ENCODE measurements at regions not wholly inside any gene's neighbourhood (a gene's known extent, or its start where the extent isn't known, plus 50 kb on each side); places are given as distances from the start of the nearest gene placed in this dataset.

- no peak for TF ChIP-seq CTCF (IDR thresholded peaks at IDR 0.05; ENCODE audit: extremely low read depth, insufficient read depth, missing control alignments)
- in situ Hi-C loops (cut with MboI; ENCODE audit: low pct_unique_long_range_greater_than_20kb, low sequenced_read_pairs, unreplicated experiment), result no loop called here
- DNase-seq (ENCODE audit: low spot score), result no peak
Observed at GRCh38 chr1:220341126-220341525, 68.9 kb upstream of the RAB3GAP2 start.

- no peak for DNase-seq (ENCODE audit: low spot score)
- in situ Hi-C loops (cut with MboI; ENCODE audit: low pct_unique_long_range_greater_than_20kb, low sequenced_read_pairs, unreplicated experiment), result no loop called here
Observed at GRCh38 chr1:220339581-220339980, 67.3 kb upstream of the RAB3GAP2 start.

GRCh38 chr1:220338759-220339158, 66.5 kb upstream of the RAB3GAP2 start:
- DNase-seq (ENCODE audit: low spot score), result no peak
- no peak for TF ChIP-seq CTCF (IDR thresholded peaks at IDR 0.05; ENCODE audit: extremely low read depth, insufficient read depth, missing control alignments)

More at GRCh38 chr1:220339581-220339980, 67.3 kb upstream of the RAB3GAP2 start:
- no peak for TF ChIP-seq CTCF (IDR thresholded peaks at IDR 0.05; ENCODE audit: extremely low read depth, insufficient read depth, missing control alignments)

GRCh38 chr1:220336391-220337031, 64.3 kb upstream of the RAB3GAP2 start:
- no peak for DNase-seq (ENCODE audit: low spot score)
- in situ Hi-C loops (cut with MboI; ENCODE audit: low pct_unique_long_range_greater_than_20kb, low sequenced_read_pairs, unreplicated experiment), result no loop called here
- no peak for TF ChIP-seq CTCF (IDR thresholded peaks at IDR 0.05; ENCODE audit: extremely low read depth, insufficient read depth, missing control alignments)

More at GRCh38 chr1:220338759-220339158, 66.5 kb upstream of the RAB3GAP2 start:
- in situ Hi-C loops (cut with MboI; ENCODE audit: low pct_unique_long_range_greater_than_20kb, low sequenced_read_pairs, unreplicated experiment), result no loop called here

- no peak for TF ChIP-seq CTCF (IDR thresholded peaks at IDR 0.05; ENCODE audit: extremely low read depth, insufficient read depth, missing control alignments)
- no peak for DNase-seq (ENCODE audit: low spot score)
Observed at GRCh38 chr1:220335668-220336067, 63.4 kb upstream of the RAB3GAP2 start.

GRCh38 chr1:220331318-220331717, 59.1 kb upstream of the RAB3GAP2 start:
- no peak for DNase-seq (ENCODE audit: low spot score)
- TF ChIP-seq CTCF (IDR thresholded peaks at IDR 0.05; ENCODE audit: extremely low read depth, insufficient read depth, missing control alignments), result no peak
- in situ Hi-C loops (cut with MboI; ENCODE audit: low pct_unique_long_range_greater_than_20kb, low sequenced_read_pairs, unreplicated experiment), result no loop called here

More at GRCh38 chr1:220335668-220336067, 63.4 kb upstream of the RAB3GAP2 start:
- in situ Hi-C loops (cut with MboI; ENCODE audit: low pct_unique_long_range_greater_than_20kb, low sequenced_read_pairs, unreplicated experiment), result no loop called here
